Body of pancreas (tissue), 4 donors: ENCODE measurements at regions not wholly inside any gene's neighbourhood (a gene's known extent, or its start where the extent isn't known, plus 50 kb on each side); places are given as distances from the start of the nearest gene placed in this dataset.

Source experiments
- ATAC-seq: fragments of 150-250 bp; one replicate; pipeline ENCODE4 v1.9.1; 2016
- DNase-seq, 4 donors: peaks; one replicate each; pipeline ENCODE4 v3.0.0-alpha.2; 2019
- H3K27ac ChIP-seq, 4 donors: fragments of 200-600 bp; sonication (generic); 1 replicate in 3 of 4; 2 replicates in 1 of 4; pipeline versions ENCODE4 v1.5.1 to v1.6.1; 2016 to 2019; ENCODE audit warnings: mild to moderate bottlenecking in 1 of 4, mixed read lengths in 1 of 4, moderate library complexity in 1 of 4
- H3K27me3 ChIP-seq, 2 donors: fragments of 200-600 bp; sonication (generic); one replicate each; pipeline ENCODE4 v1.6.0; 2016; ENCODE audit warnings: mild to moderate bottlenecking in 1 of 2
- H3K36me3 ChIP-seq, 2 donors: fragments of 200-600 bp; sonication (generic); replicated peaks in 1 of 2; 2 replicates each; pipeline ENCODE4 v1.5.1; 2016; ENCODE audit warnings: low read depth in 2 of 2; ENCODE audit not compliant: insufficient read depth in 1 of 2
- H3K4me1 ChIP-seq: fragments of 200-600 bp; sonication (generic); one replicate; pipeline ENCODE4 v1.6.0; 2016
- H3K4me3 ChIP-seq, 2 donors: fragments of 200-600 bp; sonication (generic); 1 replicate in 1 of 2; 2 replicates in 1 of 2; pipeline ENCODE4 v1.5.1; 2016 to 2019
- H3K9me3 ChIP-seq, 3 donors: fragments of 200-600 bp; sonication (generic); 1 replicate in 2 of 3; 2 replicates in 1 of 3; pipeline ENCODE4 v1.5.1; 2016
- POLR2A ChIP-seq, 3 donors: fragments of 450-650 bp; IDR thresholded peaks; one replicate each; pipeline ENCODE4 v1.6.1; 2016; ENCODE audit warnings: antibody characterized with exemption in 3 of 3, mild to moderate bottlenecking in 2 of 3
- WGBS, 2 donors: methylation state at CpG; one replicate each; pipeline ENCODE4 v1.1.5; 2017; 5-methylcytosine and 5-hydroxymethylcytosine counted together
- intact Hi-C: fragments of 100-400 bp; cut with DNase I; formaldehyde crosslinking; loops from one replicate; pipeline ENCODE4 v1.15.1; 2023
- TF ChIP-seq, protein P1 (sequence below), 7 experiments: fragments of 450-650 bp in 4 of 7; fragments of 200-600 bp in 3 of 7; sonication (generic) in 3 of 7; IDR thresholded peaks; one replicate each; pipeline ENCODE4 v1.5.1; 2016 to 2019; ENCODE audit warnings: antibody characterized with exemption in 7 of 7

DNA sequence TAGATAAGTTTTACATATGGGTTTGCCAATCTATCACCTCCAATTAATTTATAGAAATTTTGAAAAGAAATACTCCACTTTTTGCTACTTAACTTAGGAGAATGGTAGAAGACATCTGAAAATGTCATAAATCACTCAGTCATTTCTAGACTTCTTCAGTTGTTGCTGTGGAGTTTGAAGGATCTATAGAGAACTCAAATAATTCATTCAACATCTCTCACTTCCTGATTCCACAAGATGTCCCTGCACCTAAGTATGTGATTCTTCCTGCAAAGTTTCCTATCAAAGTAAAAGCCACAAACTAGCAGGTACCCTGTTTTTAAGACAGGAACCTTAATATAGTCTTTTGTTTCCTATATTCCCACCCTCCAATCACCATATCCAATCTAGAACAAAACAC is 297.1 kb upstream of the ATP10B start:
- intact Hi-C loops: no loop called here

GRCh38 chr5:161138751-161139455 is 286.9 kb upstream of the ATP10B start:
- H3K4me3 ChIP-seq: no peak overlapping the region
- H3K9me3 ChIP-seq: no peaks in the 10 kb centered on the region
- no peaks in the 10 kb centered on the region for H3K36me3 ChIP-seq
- no peak for ATAC-seq
- H3K27ac ChIP-seq: no peak overlapping the region
- TF ChIP-seq, protein P1, sequence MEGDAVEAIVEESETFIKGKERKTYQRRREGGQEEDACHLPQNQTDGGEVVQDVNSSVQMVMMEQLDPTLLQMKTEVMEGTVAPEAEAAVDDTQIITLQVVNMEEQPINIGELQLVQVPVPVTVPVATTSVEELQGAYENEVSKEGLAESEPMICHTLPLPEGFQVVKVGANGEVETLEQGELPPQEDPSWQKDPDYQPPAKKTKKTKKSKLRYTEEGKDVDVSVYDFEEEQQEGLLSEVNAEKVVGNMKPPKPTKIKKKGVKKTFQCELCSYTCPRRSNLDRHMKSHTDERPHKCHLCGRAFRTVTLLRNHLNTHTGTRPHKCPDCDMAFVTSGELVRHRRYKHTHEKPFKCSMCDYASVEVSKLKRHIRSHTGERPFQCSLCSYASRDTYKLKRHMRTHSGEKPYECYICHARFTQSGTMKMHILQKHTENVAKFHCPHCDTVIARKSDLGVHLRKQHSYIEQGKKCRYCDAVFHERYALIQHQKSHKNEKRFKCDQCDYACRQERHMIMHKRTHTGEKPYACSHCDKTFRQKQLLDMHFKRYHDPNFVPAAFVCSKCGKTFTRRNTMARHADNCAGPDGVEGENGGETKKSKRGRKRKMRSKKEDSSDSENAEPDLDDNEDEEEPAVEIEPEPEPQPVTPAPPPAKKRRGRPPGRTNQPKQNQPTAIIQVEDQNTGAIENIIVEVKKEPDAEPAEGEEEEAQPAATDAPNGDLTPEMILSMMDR (IDR thresholded peaks at IDR 0.05): no peak
- no peak for TF ChIP-seq POLR2A (IDR thresholded peaks at IDR 0.05)
- no peaks in the 10 kb centered on the region for H3K27me3 ChIP-seq
- 69 to 80% methylated on average over 2 of the region's 2 CpGs for WGBS, 2 donors
- intact Hi-C loops: no loop called here
- DNase-seq: no peak
- no peaks in the 10 kb centered on the region for H3K4me1 ChIP-seq

More for the DNA sequence above, 297.1 kb upstream of the ATP10B start:
- Histone ChIP-seq H3K9me3 (no peaks in the 10 kb centered on the region), H3K36me3 (no peaks in the 10 kb centered on the region), H3K27ac (no peak overlapping the region), H3K4me3 (no peak overlapping the region), H3K4me1 (no peaks in the 10 kb centered on the region), H3K27me3 (no peaks in the 10 kb centered on the region)
- TF ChIP-seq, protein P1 (IDR thresholded peaks at IDR 0.05): no peak
- TF ChIP-seq POLR2A (IDR thresholded peaks at IDR 0.05): no peak
- no peak for ATAC-seq
- DNase-seq: no peak

GRCh38 chr5:161134956-161135355 is 282.9 kb upstream of the ATP10B start:
- no peaks in the 10 kb centered on the region for H3K9me3 ChIP-seq
- H3K27ac ChIP-seq: no peak overlapping the region
- DNase-seq (no peak), ATAC-seq (no peak)
- 63 to 66% methylated on average over 5 of the region's 5 CpGs for WGBS, 2 donors
- H3K4me3 ChIP-seq: no peak overlapping the region
- no peaks in the 10 kb centered on the region for H3K27me3 ChIP-seq
- H3K36me3 ChIP-seq: no peaks in the 10 kb centered on the region
- no peaks in the 10 kb centered on the region for H3K4me1 ChIP-seq
- no peak for TF ChIP-seq POLR2A (IDR thresholded peaks at IDR 0.05)
- TF ChIP-seq, protein P1 (IDR thresholded peaks at IDR 0.05): no peak
- intact Hi-C loops: no loop called here

DNA sequence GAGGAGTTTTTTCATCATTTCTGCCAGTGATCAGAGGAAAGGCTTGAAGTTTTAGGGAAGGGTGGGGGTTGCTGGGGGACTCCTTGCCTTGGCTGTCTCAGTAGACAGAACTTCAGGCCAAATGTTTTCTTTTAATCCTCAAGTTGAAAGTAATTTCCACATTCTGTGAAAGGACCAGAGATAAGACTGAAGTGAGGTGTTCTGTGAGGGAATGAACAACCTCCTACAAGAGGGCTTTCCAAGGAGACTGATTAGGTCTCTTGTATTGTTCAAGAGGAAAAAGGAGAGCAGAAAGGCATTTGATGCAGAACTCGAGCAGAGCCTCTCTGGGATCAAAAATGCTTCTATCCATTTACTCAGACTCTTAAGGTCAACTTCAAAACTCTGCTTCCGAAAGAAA is 282.1 kb upstream of the ATP10B start:
- Histone ChIP-seq H3K27me3 (no peaks in the 10 kb centered on the region), H3K4me3 (no peak overlapping the region), H3K9me3 (no peaks in the 10 kb centered on the region), H3K27ac (no peak overlapping the region), H3K4me1 (no peaks in the 10 kb centered on the region), H3K36me3 (no peaks in the 10 kb centered on the region)
- intact Hi-C loops: no loop called here
- 57 to 63% methylated on average over 2 of the region's 2 CpGs for WGBS, 2 donors
- DNase-seq: no peak
- TF ChIP-seq, protein P1 (IDR thresholded peaks at IDR 0.05): no peak
- TF ChIP-seq POLR2A (IDR thresholded peaks at IDR 0.05): no peak
- ATAC-seq: no peak

- ATAC-seq (no peak), DNase-seq (no peak)
- TF ChIP-seq, protein P1 (IDR thresholded peaks at IDR 0.05): no peak
- no peak for TF ChIP-seq POLR2A (IDR thresholded peaks at IDR 0.05)
- Histone ChIP-seq H3K4me3 (no peak overlapping the region), H3K4me1 (no peaks in the 10 kb centered on the region), H3K27ac (no peak overlapping the region), H3K36me3 (no peaks in the 10 kb centered on the region), H3K9me3 (no peaks in the 10 kb centered on the region), H3K27me3 (no peaks in the 10 kb centered on the region)
- 58 to 71% methylated on average over 1 to 2 of the region's 2 CpGs for WGBS, 2 donors
- intact Hi-C loops: no loop called here
These were observed 263.9 kb upstream of the ATP10B start for GRCh38 chr5:161115941-161116340.
